22Rv1 (cell line): ENCODE measurements at regions not wholly inside any gene's neighbourhood (a gene's known extent, or its start where the extent isn't known, plus 50 kb on each side); places are given as distances from the start of the nearest gene placed in this dataset.

ENCODE experiments used
- ZFX ChIP-seq: fragments of 450-650 bp; IDR thresholded peaks from 2 replicates; pipeline ENCODE4 v1.6.1; 2017; ENCODE audit warnings: antibody characterized with exemption, borderline replicate concordance
- TF ChIP-seq, protein P1 (sequence below): fragments of 450-650 bp; IDR thresholded peaks from 2 replicates; pipeline ENCODE4 v1.5.1; 2017; ENCODE audit warnings: mild to moderate bottlenecking

DNA sequence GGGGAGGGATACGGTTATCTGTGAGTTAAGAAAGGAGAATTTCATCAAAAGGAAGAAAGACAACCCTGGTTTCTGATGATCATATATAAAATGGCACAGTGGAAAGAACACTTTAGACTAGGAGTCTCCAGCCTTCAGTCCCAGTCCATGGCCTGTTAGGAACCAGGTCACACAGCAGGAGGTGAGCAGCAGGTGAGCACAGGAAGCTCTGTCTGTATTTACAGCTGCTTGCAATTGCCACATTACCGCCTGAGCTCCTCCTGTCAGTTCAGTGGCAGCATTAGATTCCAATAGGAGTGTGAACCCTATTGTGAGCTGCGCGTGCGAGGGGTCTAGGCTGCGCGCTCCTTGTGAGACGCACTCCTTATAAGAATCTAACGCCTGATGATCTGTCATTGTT, 137.9 kb downstream of the BTG1 start:
- TF ChIP-seq, protein P1, sequence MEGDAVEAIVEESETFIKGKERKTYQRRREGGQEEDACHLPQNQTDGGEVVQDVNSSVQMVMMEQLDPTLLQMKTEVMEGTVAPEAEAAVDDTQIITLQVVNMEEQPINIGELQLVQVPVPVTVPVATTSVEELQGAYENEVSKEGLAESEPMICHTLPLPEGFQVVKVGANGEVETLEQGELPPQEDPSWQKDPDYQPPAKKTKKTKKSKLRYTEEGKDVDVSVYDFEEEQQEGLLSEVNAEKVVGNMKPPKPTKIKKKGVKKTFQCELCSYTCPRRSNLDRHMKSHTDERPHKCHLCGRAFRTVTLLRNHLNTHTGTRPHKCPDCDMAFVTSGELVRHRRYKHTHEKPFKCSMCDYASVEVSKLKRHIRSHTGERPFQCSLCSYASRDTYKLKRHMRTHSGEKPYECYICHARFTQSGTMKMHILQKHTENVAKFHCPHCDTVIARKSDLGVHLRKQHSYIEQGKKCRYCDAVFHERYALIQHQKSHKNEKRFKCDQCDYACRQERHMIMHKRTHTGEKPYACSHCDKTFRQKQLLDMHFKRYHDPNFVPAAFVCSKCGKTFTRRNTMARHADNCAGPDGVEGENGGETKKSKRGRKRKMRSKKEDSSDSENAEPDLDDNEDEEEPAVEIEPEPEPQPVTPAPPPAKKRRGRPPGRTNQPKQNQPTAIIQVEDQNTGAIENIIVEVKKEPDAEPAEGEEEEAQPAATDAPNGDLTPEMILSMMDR: no peak
- no peak for TF ChIP-seq ZFX
